HL-60 (cell line): ENCODE measurements at regions not wholly inside any gene's neighbourhood (a gene's known extent, or its start where the extent isn't known, plus 50 kb on each side); places are given as distances from the start of the nearest gene placed in this dataset.

ENCODE experiments used
- GABPA ChIP-seq: IDR thresholded peaks from 2 replicates; pipeline ENCODE4 v1.6.1; 2012; ENCODE audit warnings: low read depth
- POLR2AphosphoS5 ChIP-seq: IDR thresholded peaks from 2 replicates; pipeline ENCODE4 v1.6.1; 2012; ENCODE audit warnings: low read depth
- TF ChIP-seq, protein P1 (sequence below): IDR thresholded peaks from one replicate; pipeline ENCODE4 v1.5.1; 2011; ENCODE audit warnings: low read length, control low read depth, inconsistent platforms; ENCODE audit not compliant: insufficient read depth

DNA sequence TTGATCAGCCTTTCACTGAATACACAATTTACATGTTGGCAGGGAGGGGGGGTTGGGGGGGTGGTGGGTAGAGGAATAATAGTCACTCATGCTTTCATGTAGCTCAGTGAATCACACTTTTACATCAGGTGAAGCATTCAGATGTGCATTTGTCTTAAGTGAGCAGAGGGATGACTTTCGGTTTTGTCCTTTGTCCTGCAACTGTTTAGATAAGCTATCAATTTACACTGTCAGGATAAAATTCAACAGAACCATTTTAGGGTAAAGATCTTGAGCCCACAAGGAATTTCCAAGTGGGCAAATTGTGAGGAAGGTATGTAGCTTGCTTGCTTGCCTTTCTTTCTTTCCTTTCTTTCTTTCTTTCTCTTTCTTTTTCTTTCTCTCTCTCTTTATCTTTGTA is 576.2 kb downstream of the MTRR start:
- TF ChIP-seq POLR2AphosphoS5 (no peak), GABPA (no peak)
- TF ChIP-seq, protein P1, sequence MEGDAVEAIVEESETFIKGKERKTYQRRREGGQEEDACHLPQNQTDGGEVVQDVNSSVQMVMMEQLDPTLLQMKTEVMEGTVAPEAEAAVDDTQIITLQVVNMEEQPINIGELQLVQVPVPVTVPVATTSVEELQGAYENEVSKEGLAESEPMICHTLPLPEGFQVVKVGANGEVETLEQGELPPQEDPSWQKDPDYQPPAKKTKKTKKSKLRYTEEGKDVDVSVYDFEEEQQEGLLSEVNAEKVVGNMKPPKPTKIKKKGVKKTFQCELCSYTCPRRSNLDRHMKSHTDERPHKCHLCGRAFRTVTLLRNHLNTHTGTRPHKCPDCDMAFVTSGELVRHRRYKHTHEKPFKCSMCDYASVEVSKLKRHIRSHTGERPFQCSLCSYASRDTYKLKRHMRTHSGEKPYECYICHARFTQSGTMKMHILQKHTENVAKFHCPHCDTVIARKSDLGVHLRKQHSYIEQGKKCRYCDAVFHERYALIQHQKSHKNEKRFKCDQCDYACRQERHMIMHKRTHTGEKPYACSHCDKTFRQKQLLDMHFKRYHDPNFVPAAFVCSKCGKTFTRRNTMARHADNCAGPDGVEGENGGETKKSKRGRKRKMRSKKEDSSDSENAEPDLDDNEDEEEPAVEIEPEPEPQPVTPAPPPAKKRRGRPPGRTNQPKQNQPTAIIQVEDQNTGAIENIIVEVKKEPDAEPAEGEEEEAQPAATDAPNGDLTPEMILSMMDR, result no peak
